Stimulated activated naive B cell treated with anti-CD40 and anti-IgM and Interleukin-4, amounts not matched to agents 10 μg/mL and 1 μg/mL and 100 μg/mL, for 72 hours (primary cell): ENCODE measurements at regions not wholly inside any gene's neighbourhood (a gene's known extent, or its start where the extent isn't known, plus 50 kb on each side); places are given as distances from the start of the nearest gene placed in this dataset.
"Not testable (repeated sequence)": the region's sequence is repeated elsewhere in the genome, so short reads cannot be mapped to it uniquely, and the experiment has no call there.

Experiments
- ATAC-seq, 2 donors: fragments of 150-1000 bp; cut with Tn5 transposase; replicated peaks; 2 replicates each; pipeline ENCODE4 v1.10.0; 2021; ENCODE audit warnings: moderate library complexity in 1 of 2
- DNase-seq: peaks from one replicate; pipeline ENCODE4 v3.0.0; 2021
- H3K27ac Mint-ChIP-seq: one replicate; pipeline ENCODE4 v1.8.0; 2022; ENCODE audit warnings: mild to moderate bottlenecking, mixed read lengths
- H3K27me3 Mint-ChIP-seq, 2 donors: one replicate each; pipeline ENCODE4 v1.8.0; 2022; ENCODE audit warnings: mixed read lengths in 2 of 2
- H3K36me3 Mint-ChIP-seq, 2 donors: one replicate each; pipeline ENCODE4 v1.8.0; 2022; ENCODE audit warnings: mixed read lengths in 2 of 2, mild to moderate bottlenecking in 1 of 2
- H3K4me1 Mint-ChIP-seq, 2 donors: one replicate each; pipeline ENCODE4 v1.8.0; 2022; ENCODE audit warnings: mixed read lengths in 2 of 2, mild to moderate bottlenecking in 1 of 2
- H3K4me3 Mint-ChIP-seq, 2 donors: one replicate each; pipeline ENCODE4 v1.8.0; 2022; ENCODE audit warnings: mild to moderate bottlenecking in 2 of 2, mixed read lengths in 2 of 2, moderate library complexity in 1 of 2
- H3K9me3 Mint-ChIP-seq, 2 donors: one replicate each; pipeline ENCODE4 v1.8.0; 2022; ENCODE audit warnings: mixed read lengths in 2 of 2, mild to moderate bottlenecking in 1 of 2

DNA sequence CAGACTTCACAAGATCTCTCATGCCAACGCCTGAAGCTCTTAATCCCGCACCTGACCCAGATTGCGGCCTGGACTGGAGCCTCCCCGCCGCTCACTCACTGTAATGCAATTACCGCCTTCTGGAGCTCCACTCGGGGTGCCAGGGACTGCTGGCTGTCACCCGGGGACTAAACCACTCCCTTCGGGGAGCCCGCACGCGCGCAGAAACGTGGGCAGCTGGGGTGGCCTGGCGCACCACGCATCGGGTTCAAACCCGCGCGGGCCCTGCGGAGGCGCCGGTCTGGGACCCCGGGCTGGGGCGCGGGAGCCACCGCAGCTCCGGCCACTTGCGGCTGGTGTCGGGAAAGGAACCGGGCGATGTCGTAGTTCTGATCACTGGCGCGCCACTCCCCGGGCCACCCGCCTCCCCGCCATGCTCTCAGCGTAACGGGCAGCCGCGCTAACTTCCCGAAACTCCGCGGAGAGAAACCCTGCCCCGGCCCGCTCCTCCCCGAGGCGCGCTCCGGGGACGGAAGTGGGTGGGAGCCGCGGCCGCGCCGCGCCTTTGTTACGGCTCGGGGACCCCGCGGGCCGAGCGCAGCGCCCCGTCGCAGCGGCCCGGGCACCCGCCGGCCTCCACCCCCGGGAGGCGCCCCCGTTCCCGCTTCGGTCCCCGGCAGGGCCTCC is 100.3 kb upstream of the SVIL start:
- peak; percentile 55 to 61 for ATAC-seq
- H3K4me1 Mint-ChIP-seq, result peaks cover 0 to 19% of the 10 kb centered on the region in 2 donors
- DNase-seq, result peak; percentile 17
- no peak overlapping the region for H3K27ac Mint-ChIP-seq
- H3K27me3 Mint-ChIP-seq, result peaks cover 31 to 38% of the 10 kb centered on the region in 2 donors
- H3K4me3 Mint-ChIP-seq, result peak overlapping the region; percentile 80 to 83
- no peaks in the 10 kb centered on the region for H3K36me3 Mint-ChIP-seq
- H3K9me3 Mint-ChIP-seq, result no peaks in the 10 kb centered on the region

GRCh38 chr10:29734640-29734961 is 99.8 kb upstream of the SVIL start:
- DNase-seq, result no peak
- no peak overlapping the region for H3K27ac Mint-ChIP-seq

DNA sequence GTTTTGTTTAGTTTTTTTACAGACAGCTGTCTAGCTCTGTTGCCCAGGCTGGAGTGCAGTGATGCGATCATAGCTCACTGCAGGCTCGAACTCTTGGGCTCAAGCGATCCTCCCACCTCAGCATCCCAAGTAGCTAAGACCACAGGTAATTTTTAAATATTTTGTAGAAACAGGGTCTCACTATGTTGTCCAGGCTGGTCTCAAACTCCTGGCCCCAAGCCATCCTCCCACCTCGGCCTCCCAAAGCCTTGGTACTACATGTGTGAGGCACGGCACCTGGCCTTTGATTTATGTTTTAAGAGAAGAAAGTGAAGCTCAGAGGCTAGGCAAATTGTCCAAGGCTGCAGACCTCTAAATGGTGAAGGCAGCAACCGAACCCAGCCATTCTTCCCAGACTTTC is 98.6 kb upstream of the SVIL start:
- DNase-seq, result no peak
- peaks cover 0 to 19% of the 10 kb centered on the region in 2 donors for H3K4me1 Mint-ChIP-seq

More at GRCh38 chr10:29734640-29734961, 99.8 kb upstream of the SVIL start:
- H3K4me1 Mint-ChIP-seq, result peaks cover 0 to 19% of the 10 kb centered on the region in 2 donors
- H3K9me3 Mint-ChIP-seq, result no peaks in the 10 kb centered on the region
- H3K36me3 Mint-ChIP-seq, result no peaks in the 10 kb centered on the region
- peaks cover 29 to 37% of the 10 kb centered on the region in 2 donors for H3K27me3 Mint-ChIP-seq
- H3K4me3 Mint-ChIP-seq, result peak overlapping the region; percentile 67 to 80
- ATAC-seq, result no peak

GRCh38 chr10:29732918-29733317 is 98.1 kb upstream of the SVIL start:
- peaks cover 0 to 19% of the 10 kb centered on the region in 2 donors for H3K4me1 Mint-ChIP-seq
- H3K27ac Mint-ChIP-seq, result no peak overlapping the region
- peaks cover 27 to 30% of the 10 kb centered on the region in 2 donors for H3K27me3 Mint-ChIP-seq
- ATAC-seq, result no peak
- H3K4me3 Mint-ChIP-seq, result no peak overlapping the region
- peaks cover 2 to 3% of the 10 kb centered on the region in 2 donors for H3K36me3 Mint-ChIP-seq
- no peak for DNase-seq
- peaks cover 0 to 2% of the 10 kb centered on the region in 2 donors for H3K9me3 Mint-ChIP-seq

More for the DNA sequence above, 98.6 kb upstream of the SVIL start:
- H3K9me3 Mint-ChIP-seq, result peaks cover 0 to 2% of the 10 kb centered on the region in 2 donors
- ATAC-seq, result no peak
- H3K27me3 Mint-ChIP-seq, result peaks cover 26 to 32% of the 10 kb centered on the region in 2 donors
- H3K36me3 Mint-ChIP-seq, result peaks cover 2 to 3% of the 10 kb centered on the region in 2 donors
- H3K4me3 Mint-ChIP-seq, result no peak overlapping the region
- no peak overlapping the region for H3K27ac Mint-ChIP-seq

- DNase-seq, result no peak
- H3K36me3 Mint-ChIP-seq, result peaks cover 2 to 3% of the 10 kb centered on the region in 2 donors
- no peak for ATAC-seq
- peaks cover 0 to 2% of the 10 kb centered on the region in 2 donors for H3K9me3 Mint-ChIP-seq
- H3K4me3 Mint-ChIP-seq, result no peak overlapping the region
- peaks cover 0 to 19% of the 10 kb centered on the region in 2 donors for H3K4me1 Mint-ChIP-seq
- H3K27me3 Mint-ChIP-seq, result peaks cover 17 to 20% of the 10 kb centered on the region in 2 donors
- no peak overlapping the region for H3K27ac Mint-ChIP-seq
Measured at GRCh38 chr10:29731760-29732159, 97.0 kb upstream of the SVIL start.

GRCh38 chr10:29730969-29731368 is 96.2 kb upstream of the SVIL start:
- no peak overlapping the region for H3K27ac Mint-ChIP-seq
- DNase-seq (no peak), ATAC-seq (no peak)
- peaks cover 0 to 2% of the 10 kb centered on the region in 2 donors for H3K9me3 Mint-ChIP-seq
- H3K4me1 Mint-ChIP-seq, result peaks cover 0 to 13% of the 10 kb centered on the region in 2 donors
- no peak overlapping the region for H3K4me3 Mint-ChIP-seq
- peaks cover 2 to 3% of the 10 kb centered on the region in 2 donors for H3K36me3 Mint-ChIP-seq
- peaks cover 15 to 17% of the 10 kb centered on the region in 2 donors for H3K27me3 Mint-ChIP-seq

DNA sequence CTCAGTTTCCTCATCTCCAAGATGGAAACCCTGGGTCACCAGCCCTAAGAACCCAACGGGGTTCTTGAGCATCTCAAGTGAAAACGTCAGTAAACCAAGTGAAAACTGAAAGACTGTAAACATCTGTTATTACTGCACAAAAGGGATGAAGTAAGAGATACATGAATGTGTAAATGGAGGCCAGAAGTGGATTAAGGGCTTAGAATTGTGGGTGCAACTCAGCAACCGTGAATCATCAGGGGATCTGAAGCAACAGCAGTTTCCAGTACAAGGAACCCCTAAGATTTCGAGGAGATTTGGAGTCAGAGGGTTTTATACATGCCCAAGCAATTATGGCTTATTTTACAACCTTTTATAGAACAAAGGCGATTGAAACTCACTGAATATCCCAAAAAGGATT is 95.7 kb upstream of the SVIL start:
- Mint-ChIP-seq H3K4me1 (peaks cover 1 to 12% of the 10 kb centered on the region in 2 donors), H3K27me3 (peaks cover 10 to 17% of the 10 kb centered on the region in 2 donors), H3K4me3 (no peak overlapping the region), H3K27ac (no peak overlapping the region), H3K9me3 (peaks cover 0 to 2% of the 10 kb centered on the region in 2 donors), H3K36me3 (peaks cover 2 to 3% of the 10 kb centered on the region in 2 donors)
- ATAC-seq (no peak), DNase-seq (no peak)

DNA sequence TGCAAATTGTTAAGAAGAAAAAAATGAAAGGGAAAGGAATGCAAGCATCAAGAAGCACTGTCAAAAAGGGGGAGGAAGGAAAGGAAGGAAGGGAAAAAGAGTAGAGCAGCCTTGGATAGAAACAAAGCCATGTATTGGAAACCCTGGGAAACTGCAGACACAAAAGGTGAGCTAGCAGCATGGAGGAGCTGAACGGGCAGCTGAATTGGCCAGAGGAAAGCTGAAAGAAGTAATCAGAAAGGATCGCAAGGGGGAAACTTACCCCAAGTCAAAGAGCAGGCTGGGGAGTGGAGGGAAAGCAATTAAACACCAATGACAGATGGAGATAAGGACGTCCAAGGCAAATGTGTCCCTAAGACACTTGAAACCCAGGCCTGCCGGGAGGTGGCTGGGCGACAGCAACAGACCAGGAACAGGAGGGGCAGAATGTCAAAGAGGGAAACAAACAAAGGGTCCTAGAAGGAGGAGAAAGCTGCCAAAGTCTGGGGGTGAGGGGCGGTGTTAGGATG is 93.8 kb upstream of the SVIL start:
- Mint-ChIP-seq H3K36me3 (peaks cover 2 to 3% of the 10 kb centered on the region in 2 donors), H3K9me3 (peaks cover 0 to 2% of the 10 kb centered on the region in 2 donors), H3K27ac (no peak overlapping the region), H3K4me1 (peaks cover 5 to 8% of the 10 kb centered on the region in 2 donors), H3K27me3 (peaks cover 0 to 8% of the 10 kb centered on the region in 2 donors), H3K4me3 (no peak overlapping the region)
- ATAC-seq, result no peak
- no peak for DNase-seq

DNA sequence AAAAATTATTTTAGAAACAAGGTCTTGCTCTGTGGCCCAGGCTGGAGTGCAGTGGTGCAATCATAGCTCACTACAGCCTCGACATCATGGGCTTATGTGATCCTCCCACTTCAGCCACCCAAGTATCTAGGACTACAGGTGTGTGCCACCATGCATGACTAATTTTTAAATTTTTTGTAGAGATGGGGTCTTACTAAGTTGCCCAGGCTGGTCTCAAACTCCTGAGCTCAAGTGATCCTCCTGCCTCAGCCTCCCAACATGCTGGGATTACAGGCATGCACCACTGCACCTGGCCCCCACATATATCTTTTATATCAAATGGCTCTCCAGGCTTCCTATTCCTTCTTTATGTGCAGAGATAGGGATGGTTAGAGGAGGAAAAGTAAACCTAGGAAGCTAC is 91.2 kb upstream of the SVIL start:
- not testable (repeated sequence) for H3K27me3 Mint-ChIP-seq, DNase-seq, H3K36me3 Mint-ChIP-seq, H3K9me3 Mint-ChIP-seq, H3K4me3 Mint-ChIP-seq, H3K27ac Mint-ChIP-seq, H3K4me1 Mint-ChIP-seq, ATAC-seq

- Mint-ChIP-seq H3K27ac (no peak overlapping the region), H3K4me3 (no peak overlapping the region), H3K4me1 (peaks cover 5 to 8% of the 10 kb centered on the region in 2 donors), H3K36me3 (peaks cover 2 to 3% of the 10 kb centered on the region in 2 donors), H3K27me3 (peaks cover 0 to 8% of the 10 kb centered on the region in 2 donors), H3K9me3 (peaks cover 5% of the 10 kb centered on the region in 2 donors)
- no peak for DNase-seq
- ATAC-seq, result peak; percentile 70 to 79
Measured at GRCh38 chr10:29725133-29725720, 90.5 kb upstream of the SVIL start.

DNA sequence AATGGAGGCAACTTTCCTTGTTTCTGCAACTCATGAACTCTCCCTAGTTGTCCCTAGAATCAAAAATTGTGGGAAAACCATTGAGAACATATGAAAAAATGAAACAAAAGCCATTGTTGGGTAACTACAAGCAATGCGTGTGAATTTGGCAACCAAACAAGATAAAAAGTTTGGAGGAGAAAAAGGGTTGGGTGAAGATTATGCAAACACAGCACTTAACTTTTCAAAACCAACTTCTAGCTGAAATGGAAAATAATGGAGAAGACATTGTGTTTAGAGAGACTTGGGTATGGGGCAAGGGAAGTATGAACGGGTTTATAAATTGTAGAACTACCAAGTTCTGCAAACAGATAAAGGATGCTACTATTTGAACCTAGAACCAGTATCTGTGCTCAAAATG is 89.0 kb upstream of the SVIL start:
- Mint-ChIP-seq H3K9me3 (peaks cover 10 to 12% of the 10 kb centered on the region in 2 donors), H3K27ac (no peak overlapping the region), H3K4me3 (no peak overlapping the region), H3K27me3 (peaks cover 0 to 5% of the 10 kb centered on the region in 2 donors), H3K36me3 (peaks cover 0 to 4% of the 10 kb centered on the region in 2 donors), H3K4me1 (peaks cover 5 to 8% of the 10 kb centered on the region in 2 donors)
- DNase-seq, result no peak
- ATAC-seq, result no peak

- no peak overlapping the region for H3K4me3 Mint-ChIP-seq
- ATAC-seq, result no peak
- peaks cover 12 to 15% of the 10 kb centered on the region in 2 donors for H3K9me3 Mint-ChIP-seq
- peaks cover 5 to 8% of the 10 kb centered on the region in 2 donors for H3K4me1 Mint-ChIP-seq
- no peak for DNase-seq
- no peaks in the 10 kb centered on the region for H3K27me3 Mint-ChIP-seq
- peaks cover 0 to 4% of the 10 kb centered on the region in 2 donors for H3K36me3 Mint-ChIP-seq
- no peak overlapping the region for H3K27ac Mint-ChIP-seq
Measured at GRCh38 chr10:29722777-29723176, 88.0 kb upstream of the SVIL start.

GRCh38 chr10:29720149-29720548 is 85.4 kb upstream of the SVIL start:
- Mint-ChIP-seq H3K4me1 (peaks cover under 1 to 2% of the 10 kb centered on the region in 2 donors), H3K36me3 (peaks cover 0 to 4% of the 10 kb centered on the region in 2 donors), H3K4me3 (no peak overlapping the region), H3K27ac (no peak overlapping the region), H3K9me3 (peaks cover 12 to 15% of the 10 kb centered on the region in 2 donors), H3K27me3 (no peaks in the 10 kb centered on the region)
- DNase-seq (no peak), ATAC-seq (no peak)

DNA sequence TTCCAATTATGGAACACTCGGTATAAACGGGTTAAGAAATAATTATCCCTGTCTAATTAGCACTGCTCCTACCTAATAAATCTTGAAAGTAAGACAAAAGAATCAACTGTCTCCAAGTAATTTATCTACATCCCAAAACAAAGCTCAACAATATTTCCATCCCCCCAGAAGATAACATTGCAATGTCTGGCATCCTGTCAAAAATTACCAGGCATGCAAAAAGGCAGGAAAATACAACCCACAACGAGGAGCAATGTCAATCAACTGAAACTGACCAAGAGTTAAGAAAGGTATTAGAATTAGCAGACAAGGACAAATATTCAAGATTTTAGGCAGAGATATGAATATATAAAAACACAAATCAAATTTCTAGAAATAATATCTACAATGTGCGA is 84.5 kb upstream of the SVIL start:
- Mint-ChIP-seq H3K4me3 (no peak overlapping the region), H3K27ac (no peak overlapping the region), H3K36me3 (peaks cover 0 to 4% of the 10 kb centered on the region in 2 donors), H3K4me1 (no peaks in the 10 kb centered on the region), H3K27me3 (no peaks in the 10 kb centered on the region), H3K9me3 (peaks cover 12 to 18% of the 10 kb centered on the region in 2 donors)
- ATAC-seq (no peak), DNase-seq (no peak)

DNA sequence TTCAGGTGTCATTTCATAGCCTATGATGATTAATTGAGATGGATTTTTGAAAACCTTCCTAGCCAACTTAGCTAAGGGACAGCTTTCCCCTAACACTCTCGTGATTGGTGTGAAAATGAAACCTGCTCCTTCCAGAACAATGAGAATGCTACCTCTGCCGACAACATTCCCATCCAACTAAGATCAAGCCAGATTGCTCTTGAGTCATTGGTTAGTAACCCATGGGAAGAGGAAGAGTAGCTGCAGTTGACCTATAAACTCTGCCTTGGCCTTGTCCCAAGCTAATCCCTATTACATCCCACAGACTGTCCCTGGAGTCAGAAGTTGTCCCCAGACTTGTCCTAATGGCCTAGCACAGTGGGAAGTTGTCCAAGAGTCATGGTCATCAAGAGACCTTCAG is 80.5 kb upstream of the SVIL start:
- Mint-ChIP-seq H3K4me3 (no peak overlapping the region), H3K27ac (no peak overlapping the region), H3K4me1 (no peaks in the 10 kb centered on the region), H3K9me3 (peaks cover 10 to 13% of the 10 kb centered on the region in 2 donors), H3K36me3 (peaks cover 0 to 4% of the 10 kb centered on the region in 2 donors), H3K27me3 (no peaks in the 10 kb centered on the region)
- ATAC-seq (no peak), DNase-seq (no peak)
